ENCODE measurements at regions not wholly inside any gene's neighbourhood (a gene's known extent, or its start where the extent isn't known, plus 50 kb on each side); places are given as distances from the start of the nearest gene placed in this dataset.
"Not testable (repeated sequence)": the region's sequence is repeated elsewhere in the genome, so short reads cannot be mapped to it uniquely, and the experiment has no call there.

GRCh38 chr16:21422824-21423223 is 144.7 kb upstream of the CRYM start:
- H3K4me1 ChIP-seq (ENCODE audit: control insufficient read depth in 2 of 3, insufficient read depth in 2 of 3, low read depth in 1 of 3, low read length in 3 of 3); H3K9me3 ChIP-seq (ENCODE audit: control insufficient read depth in 2 of 3, insufficient read depth in 1 of 3, low read length in 3 of 3); H3K4me3 ChIP-seq (ENCODE audit: low read length in 3 of 3); intact Hi-C loops (cut with DNase I); H3K27ac ChIP-seq (ENCODE audit: low read depth in 2 of 2, low read length in 2 of 2); H3K27me3 ChIP-seq (ENCODE audit: control insufficient read depth, insufficient read depth, low read length); H3K9ac ChIP-seq (ENCODE audit: low read length in 3 of 3); H3K36me3 ChIP-seq (ENCODE audit: control insufficient read depth in 2 of 3, insufficient read depth in 3 of 3, low read length in 3 of 3); FAIRE-seq: not testable (repeated sequence)
- DNase-seq = peak in 1 of 5 donors; percentile 10

- H3K9me3 ChIP-seq (ENCODE audit: control insufficient read depth in 2 of 3, insufficient read depth in 1 of 3, low read length in 3 of 3); H3K4me3 ChIP-seq (ENCODE audit: low read length in 3 of 3); H3K36me3 ChIP-seq (ENCODE audit: control insufficient read depth in 2 of 3, insufficient read depth in 3 of 3, low read length in 3 of 3); intact Hi-C loops (cut with DNase I); DNase-seq; H3K27me3 ChIP-seq (ENCODE audit: control insufficient read depth, insufficient read depth, low read length); H3K9ac ChIP-seq (ENCODE audit: low read length in 3 of 3); H3K27ac ChIP-seq (ENCODE audit: low read depth in 2 of 2, low read length in 2 of 2); H3K4me1 ChIP-seq (ENCODE audit: control insufficient read depth in 2 of 3, insufficient read depth in 2 of 3, low read depth in 1 of 3, low read length in 3 of 3); FAIRE-seq: not testable (repeated sequence)
Measured at GRCh38 chr16:21404699-21405098, 126.6 kb upstream of the CRYM start.

- intact Hi-C loops (cut with DNase I) = not testable (repeated sequence)
Measured at GRCh38 chr16:21397866-21398265, 119.8 kb upstream of the CRYM start.

GRCh38 chr16:21396545-21396944 is 118.5 kb upstream of the CRYM start:
- DNase-seq; H3K36me3 ChIP-seq (ENCODE audit: control insufficient read depth in 2 of 3, insufficient read depth in 3 of 3, low read length in 3 of 3); intact Hi-C loops (cut with DNase I); H3K4me3 ChIP-seq (ENCODE audit: low read length in 3 of 3); FAIRE-seq; H3K27ac ChIP-seq (ENCODE audit: low read depth in 2 of 2, low read length in 2 of 2); H3K9ac ChIP-seq (ENCODE audit: low read length in 3 of 3); H3K27me3 ChIP-seq (ENCODE audit: control insufficient read depth, insufficient read depth, low read length); H3K4me1 ChIP-seq (ENCODE audit: control insufficient read depth in 2 of 3, insufficient read depth in 2 of 3, low read depth in 1 of 3, low read length in 3 of 3); H3K9me3 ChIP-seq (ENCODE audit: control insufficient read depth in 2 of 3, insufficient read depth in 1 of 3, low read length in 3 of 3): not testable (repeated sequence)

More at GRCh38 chr16:21397866-21398265, 119.8 kb upstream of the CRYM start:
- FAIRE-seq; H3K9me3 ChIP-seq (ENCODE audit: control insufficient read depth in 2 of 3, insufficient read depth in 1 of 3, low read length in 3 of 3); H3K9ac ChIP-seq (ENCODE audit: low read length in 3 of 3); H3K27me3 ChIP-seq (ENCODE audit: control insufficient read depth, insufficient read depth, low read length); H3K36me3 ChIP-seq (ENCODE audit: control insufficient read depth in 2 of 3, insufficient read depth in 3 of 3, low read length in 3 of 3); DNase-seq; H3K4me1 ChIP-seq (ENCODE audit: control insufficient read depth in 2 of 3, insufficient read depth in 2 of 3, low read depth in 1 of 3, low read length in 3 of 3); H3K27ac ChIP-seq (ENCODE audit: low read depth in 2 of 2, low read length in 2 of 2); H3K4me3 ChIP-seq (ENCODE audit: low read length in 3 of 3): not testable (repeated sequence)

GRCh38 chr16:21390634-21391033 is 112.5 kb upstream of the CRYM start:
- H3K4me3 ChIP-seq (ENCODE audit: low read length in 3 of 3); H3K36me3 ChIP-seq (ENCODE audit: control insufficient read depth in 2 of 3, insufficient read depth in 3 of 3, low read length in 3 of 3); FAIRE-seq; H3K27me3 ChIP-seq (ENCODE audit: control insufficient read depth, insufficient read depth, low read length); H3K9me3 ChIP-seq (ENCODE audit: control insufficient read depth in 2 of 3, insufficient read depth in 1 of 3, low read length in 3 of 3); DNase-seq; H3K9ac ChIP-seq (ENCODE audit: low read length in 3 of 3); intact Hi-C loops (cut with DNase I); H3K27ac ChIP-seq (ENCODE audit: low read depth in 2 of 2, low read length in 2 of 2); H3K4me1 ChIP-seq (ENCODE audit: control insufficient read depth in 2 of 3, insufficient read depth in 2 of 3, low read depth in 1 of 3, low read length in 3 of 3): not testable (repeated sequence)

GRCh38 chr16:21389860-21390259 is 111.8 kb upstream of the CRYM start:
- H3K4me1 ChIP-seq (ENCODE audit: control insufficient read depth in 2 of 3, insufficient read depth in 2 of 3, low read depth in 1 of 3, low read length in 3 of 3); H3K4me3 ChIP-seq (ENCODE audit: low read length in 3 of 3); DNase-seq; H3K9me3 ChIP-seq (ENCODE audit: control insufficient read depth in 2 of 3, insufficient read depth in 1 of 3, low read length in 3 of 3); H3K36me3 ChIP-seq (ENCODE audit: control insufficient read depth in 2 of 3, insufficient read depth in 3 of 3, low read length in 3 of 3); H3K27ac ChIP-seq (ENCODE audit: low read depth in 2 of 2, low read length in 2 of 2); H3K27me3 ChIP-seq (ENCODE audit: control insufficient read depth, insufficient read depth, low read length); H3K9ac ChIP-seq (ENCODE audit: low read length in 3 of 3); intact Hi-C loops (cut with DNase I); FAIRE-seq: not testable (repeated sequence)

GRCh38 chr16:21387757-21388156 is 109.7 kb upstream of the CRYM start:
- FAIRE-seq; H3K27ac ChIP-seq (ENCODE audit: low read depth in 2 of 2, low read length in 2 of 2); H3K4me3 ChIP-seq (ENCODE audit: low read length in 3 of 3); DNase-seq; intact Hi-C loops (cut with DNase I); H3K9me3 ChIP-seq (ENCODE audit: control insufficient read depth in 2 of 3, insufficient read depth in 1 of 3, low read length in 3 of 3); H3K4me1 ChIP-seq (ENCODE audit: control insufficient read depth in 2 of 3, insufficient read depth in 2 of 3, low read depth in 1 of 3, low read length in 3 of 3); H3K27me3 ChIP-seq (ENCODE audit: control insufficient read depth, insufficient read depth, low read length); H3K9ac ChIP-seq (ENCODE audit: low read length in 3 of 3); H3K36me3 ChIP-seq (ENCODE audit: control insufficient read depth in 2 of 3, insufficient read depth in 3 of 3, low read length in 3 of 3): not testable (repeated sequence)

GRCh38 chr16:21386201-21386915 is 108.3 kb upstream of the CRYM start:
- H3K27me3 ChIP-seq (ENCODE audit: control insufficient read depth, insufficient read depth, low read length); H3K4me3 ChIP-seq (ENCODE audit: low read length in 3 of 3); H3K36me3 ChIP-seq (ENCODE audit: control insufficient read depth in 2 of 3, insufficient read depth in 3 of 3, low read length in 3 of 3); FAIRE-seq; intact Hi-C loops (cut with DNase I); DNase-seq; H3K27ac ChIP-seq (ENCODE audit: low read depth in 2 of 2, low read length in 2 of 2); H3K4me1 ChIP-seq (ENCODE audit: control insufficient read depth in 2 of 3, insufficient read depth in 2 of 3, low read depth in 1 of 3, low read length in 3 of 3); H3K9me3 ChIP-seq (ENCODE audit: control insufficient read depth in 2 of 3, insufficient read depth in 1 of 3, low read length in 3 of 3); H3K9ac ChIP-seq (ENCODE audit: low read length in 3 of 3): not testable (repeated sequence)

Data from kidney (tissue), 10 donors.